ENCODE measurements at regions not wholly inside any gene's neighbourhood (a gene's known extent, or its start where the extent isn't known, plus 50 kb on each side); places are given as distances from the start of the nearest gene placed in this dataset.

GRCh38 chr2:47262657-47263056 is 86.3 kb upstream of the CALM2 start:
- no peak for DNase-seq (ENCODE audit: low spot score)
- in situ Hi-C loops (cut with MboI; ENCODE audit: low pct_unique_long_range_greater_than_20kb, low sequenced_read_pairs, unreplicated experiment): no loop called here
- TF ChIP-seq, protein P1, sequence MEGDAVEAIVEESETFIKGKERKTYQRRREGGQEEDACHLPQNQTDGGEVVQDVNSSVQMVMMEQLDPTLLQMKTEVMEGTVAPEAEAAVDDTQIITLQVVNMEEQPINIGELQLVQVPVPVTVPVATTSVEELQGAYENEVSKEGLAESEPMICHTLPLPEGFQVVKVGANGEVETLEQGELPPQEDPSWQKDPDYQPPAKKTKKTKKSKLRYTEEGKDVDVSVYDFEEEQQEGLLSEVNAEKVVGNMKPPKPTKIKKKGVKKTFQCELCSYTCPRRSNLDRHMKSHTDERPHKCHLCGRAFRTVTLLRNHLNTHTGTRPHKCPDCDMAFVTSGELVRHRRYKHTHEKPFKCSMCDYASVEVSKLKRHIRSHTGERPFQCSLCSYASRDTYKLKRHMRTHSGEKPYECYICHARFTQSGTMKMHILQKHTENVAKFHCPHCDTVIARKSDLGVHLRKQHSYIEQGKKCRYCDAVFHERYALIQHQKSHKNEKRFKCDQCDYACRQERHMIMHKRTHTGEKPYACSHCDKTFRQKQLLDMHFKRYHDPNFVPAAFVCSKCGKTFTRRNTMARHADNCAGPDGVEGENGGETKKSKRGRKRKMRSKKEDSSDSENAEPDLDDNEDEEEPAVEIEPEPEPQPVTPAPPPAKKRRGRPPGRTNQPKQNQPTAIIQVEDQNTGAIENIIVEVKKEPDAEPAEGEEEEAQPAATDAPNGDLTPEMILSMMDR (IDR thresholded peaks at IDR 0.05; ENCODE audit: extremely low read depth, insufficient read depth, missing control alignments): no peak

- DNase-seq (ENCODE audit: low spot score): no peak
- TF ChIP-seq, protein P1 (IDR thresholded peaks at IDR 0.05; ENCODE audit: extremely low read depth, insufficient read depth, missing control alignments): no peak
- in situ Hi-C loops (cut with MboI; ENCODE audit: low pct_unique_long_range_greater_than_20kb, low sequenced_read_pairs, unreplicated experiment): no loop called here
Measured at GRCh38 chr2:47260971-47261370, 84.7 kb upstream of the CALM2 start.

DNA sequence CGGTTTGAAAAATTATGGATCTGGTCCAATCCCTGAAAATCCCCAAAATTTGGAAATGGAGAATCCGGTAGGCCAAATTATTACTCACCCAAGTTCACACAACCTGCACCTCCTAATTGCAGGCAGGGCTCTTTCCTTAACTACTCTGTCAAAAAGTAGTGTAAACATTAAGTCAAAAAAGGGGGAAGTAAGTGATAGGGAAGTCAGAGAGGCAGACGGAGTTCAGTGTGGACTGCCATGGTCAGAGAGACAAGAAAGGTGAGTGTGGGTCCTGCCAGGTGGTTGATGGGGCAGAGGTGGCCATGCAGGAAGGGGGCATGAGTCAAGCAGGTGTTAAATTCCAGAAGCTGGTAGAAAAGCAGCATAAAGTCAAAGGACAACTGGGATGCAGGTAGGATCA is 83.5 kb upstream of the CALM2 start:
- DNase-seq (ENCODE audit: low spot score): no peak
- in situ Hi-C loops (cut with MboI; ENCODE audit: low pct_unique_long_range_greater_than_20kb, low sequenced_read_pairs, unreplicated experiment): no loop called here
- TF ChIP-seq, protein P1 (IDR thresholded peaks at IDR 0.05; ENCODE audit: extremely low read depth, insufficient read depth, missing control alignments): no peak

DNA sequence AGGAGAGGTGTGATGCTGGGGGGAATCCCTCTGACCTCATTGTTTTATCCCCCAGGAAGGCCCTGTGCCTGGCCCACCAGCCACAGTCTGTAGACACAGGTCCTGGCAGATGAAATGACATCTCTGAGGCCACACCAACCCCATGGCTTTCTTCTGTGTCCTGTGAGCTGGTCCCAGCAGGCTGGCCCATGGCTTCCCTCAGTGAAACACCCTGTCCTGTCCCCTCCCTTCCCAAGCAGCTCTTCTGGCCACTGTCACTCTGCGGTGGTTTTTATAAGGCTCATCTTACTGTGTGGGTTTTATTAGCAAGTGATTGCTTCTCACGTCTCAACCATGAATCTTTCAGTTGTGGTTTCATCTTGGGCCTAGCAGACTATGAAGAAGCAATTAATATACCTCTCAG is 81.6 kb upstream of the CALM2 start:
- TF ChIP-seq, protein P1 (IDR thresholded peaks at IDR 0.05; ENCODE audit: extremely low read depth, insufficient read depth, missing control alignments): no peak
- in situ Hi-C loops (cut with MboI; ENCODE audit: low pct_unique_long_range_greater_than_20kb, low sequenced_read_pairs, unreplicated experiment): no loop called here

GRCh38 chr2:47256416-47257087 is 80.2 kb upstream of the CALM2 start:
- in situ Hi-C loops (cut with MboI; ENCODE audit: low pct_unique_long_range_greater_than_20kb, low sequenced_read_pairs, unreplicated experiment): no loop called here

More for the DNA sequence above, 81.6 kb upstream of the CALM2 start:
- DNase-seq (ENCODE audit: low spot score): no peak

DNA sequence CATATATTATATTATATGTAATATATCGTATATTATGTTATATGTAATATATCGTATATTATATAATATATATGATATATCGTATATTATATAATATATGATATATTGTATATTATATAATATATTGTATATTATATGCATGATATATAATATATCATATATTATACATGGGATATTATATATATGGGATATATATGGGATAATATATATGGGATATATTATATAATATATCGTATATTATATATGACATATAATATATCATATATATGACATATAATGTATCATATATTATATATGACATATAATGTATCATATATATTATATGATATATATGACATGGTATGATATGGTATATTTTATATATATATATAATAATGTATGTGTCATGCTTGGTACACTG is 79.5 kb upstream of the CALM2 start:
- DNase-seq (ENCODE audit: low spot score): no peak
- TF ChIP-seq, protein P1 (IDR thresholded peaks at IDR 0.05; ENCODE audit: extremely low read depth, insufficient read depth, missing control alignments): no peak
- in situ Hi-C loops (cut with MboI; ENCODE audit: low pct_unique_long_range_greater_than_20kb, low sequenced_read_pairs, unreplicated experiment): no loop called here

More at GRCh38 chr2:47256416-47257087, 80.2 kb upstream of the CALM2 start:
- TF ChIP-seq, protein P1 (IDR thresholded peaks at IDR 0.05; ENCODE audit: extremely low read depth, insufficient read depth, missing control alignments): no peak
- no peak for DNase-seq (ENCODE audit: low spot score)
